ENCODE measurements at regions not wholly inside any gene's neighbourhood (a gene's known extent, or its start where the extent isn't known, plus 50 kb on each side); places are given as distances from the start of the nearest gene placed in this dataset.
A peak's percentile ranks its signal among the peaks of the same experiment; 100 is the strongest.

GRCh38 chr7:10412422-10413019, 561.2 kb upstream of the PHF14 start:
- no peak overlapping the region for H3K4me3 ChIP-seq (ENCODE audit: low read depth, low read length)
- TF ChIP-seq CTCF (IDR thresholded peaks at IDR 0.05; ENCODE audit: borderline replicate concordance, insufficient read depth, low read depth, low read length), result peak; percentile 48; the same call in 1 of the 2 replicates

- no peak for TF ChIP-seq CTCF (IDR thresholded peaks at IDR 0.05; ENCODE audit: borderline replicate concordance, insufficient read depth, low read depth, low read length)
- H3K4me3 ChIP-seq (ENCODE audit: low read depth, low read length), result no peak overlapping the region
Observed at GRCh38 chr7:10418985-10419384, 554.7 kb upstream of the PHF14 start.

- no peak for TF ChIP-seq CTCF (IDR thresholded peaks at IDR 0.05; ENCODE audit: borderline replicate concordance, insufficient read depth, low read depth, low read length)
Observed at GRCh38 chr7:10429031-10429430, 544.6 kb upstream of the PHF14 start.

GRCh38 chr7:10429511-10429910, 544.2 kb upstream of the PHF14 start:
- TF ChIP-seq CTCF (IDR thresholded peaks at IDR 0.05; ENCODE audit: borderline replicate concordance, insufficient read depth, low read depth, low read length), result no peak
- no peak overlapping the region for H3K4me3 ChIP-seq (ENCODE audit: low read depth, low read length)

More at GRCh38 chr7:10429031-10429430, 544.6 kb upstream of the PHF14 start:
- no peak overlapping the region for H3K4me3 ChIP-seq (ENCODE audit: low read depth, low read length)

- no peak for TF ChIP-seq CTCF (IDR thresholded peaks at IDR 0.05; ENCODE audit: borderline replicate concordance, insufficient read depth, low read depth, low read length)
- H3K4me3 ChIP-seq (ENCODE audit: low read depth, low read length), result no peak overlapping the region
Observed at GRCh38 chr7:10436302-10436701, 537.4 kb upstream of the PHF14 start.

GRCh38 chr7:10439027-10439426, 534.6 kb upstream of the PHF14 start:
- no peak overlapping the region for H3K4me3 ChIP-seq (ENCODE audit: low read depth, low read length)
- no peak for TF ChIP-seq CTCF (IDR thresholded peaks at IDR 0.05; ENCODE audit: borderline replicate concordance, insufficient read depth, low read depth, low read length)

GRCh38 chr7:10455936-10456335, 517.7 kb upstream of the PHF14 start:
- no peak overlapping the region for H3K4me3 ChIP-seq (ENCODE audit: low read depth, low read length)
- TF ChIP-seq CTCF (IDR thresholded peaks at IDR 0.05; ENCODE audit: borderline replicate concordance, insufficient read depth, low read depth, low read length), result no peak
